GM18868 (cell line): ENCODE measurements at regions not wholly inside any gene's neighbourhood (a gene's known extent, or its start where the extent isn't known, plus 50 kb on each side); places are given as distances from the start of the nearest gene placed in this dataset.
"Not testable (repeated sequence)": the region's sequence is repeated elsewhere in the genome, so short reads cannot be mapped to it uniquely, and the experiment has no call there.

ENCODE experiments used
- ATAC-seq: cut with Tn5 transposase; IDR thresholded peaks from one replicate; pipeline ENCODE4 v1.9.1; 2021; ENCODE audit warnings: mild to moderate bottlenecking, moderate library complexity; ENCODE audit not compliant: unreplicated experiment

DNA sequence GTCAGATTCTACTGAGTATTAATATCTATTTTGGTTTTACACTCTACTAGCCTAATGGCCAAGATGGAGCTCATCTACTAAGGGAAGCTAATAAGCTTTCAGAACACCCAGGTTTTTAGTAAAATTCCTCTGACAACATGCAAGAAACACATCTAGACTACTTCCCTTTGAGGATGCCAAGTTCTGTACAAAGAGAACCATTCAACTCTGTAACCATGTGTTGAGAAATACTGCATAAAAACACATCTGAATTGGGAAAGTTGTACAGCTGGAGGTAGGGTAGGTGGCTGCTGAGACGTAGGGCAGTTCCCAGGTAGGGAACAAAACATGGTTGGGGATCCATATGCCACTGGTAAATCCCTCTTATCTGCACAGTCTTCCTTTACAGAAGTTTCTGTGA is 66.2 kb downstream of the SC5D start:
- ATAC-seq = no peak

DNA sequence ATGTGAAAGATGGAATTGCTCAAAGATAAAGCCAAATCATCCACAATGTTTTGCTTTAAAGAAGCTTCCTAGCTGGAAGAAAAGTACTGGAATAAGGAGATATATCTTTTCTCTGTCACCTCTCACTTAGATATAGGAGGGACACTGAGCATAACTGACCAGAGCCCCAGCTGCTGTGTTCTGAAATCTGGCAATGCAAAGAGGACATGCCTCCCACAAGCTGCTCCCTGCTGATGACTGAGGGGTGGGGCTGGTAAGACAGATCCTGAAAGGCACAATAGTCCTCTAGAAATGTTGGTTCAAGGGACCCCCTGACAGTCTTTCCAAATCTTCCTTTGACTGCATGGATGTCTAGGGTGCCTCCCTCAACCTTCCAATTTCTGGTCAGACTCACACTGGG is 67.0 kb downstream of the SC5D start:
- no peak for ATAC-seq

DNA sequence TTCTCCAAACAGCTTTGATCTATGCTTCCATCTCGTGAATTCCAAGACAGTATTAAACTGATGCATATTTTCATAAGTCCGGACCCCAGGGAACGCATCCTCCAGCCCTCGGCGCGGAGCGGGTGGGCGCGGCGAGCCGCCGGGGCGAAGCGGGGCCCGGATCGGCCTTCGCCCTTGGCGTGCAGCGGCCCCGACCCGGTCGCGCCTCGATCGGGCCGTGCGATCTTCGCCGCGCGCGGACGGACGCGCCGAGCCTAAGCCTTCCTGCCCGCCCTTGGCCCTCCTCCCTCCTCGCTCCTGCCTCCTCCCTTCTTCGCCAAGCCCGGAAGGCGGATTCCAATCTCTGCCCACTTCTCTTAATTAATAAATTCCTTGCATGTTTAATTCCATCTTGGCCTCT is 70.4 kb downstream of the SC5D start:
- not testable (repeated sequence) for ATAC-seq

- no peak for ATAC-seq
These were observed 72.7 kb downstream of the SC5D start for GRCh38 chr11:121365304-121365703.

DNA sequence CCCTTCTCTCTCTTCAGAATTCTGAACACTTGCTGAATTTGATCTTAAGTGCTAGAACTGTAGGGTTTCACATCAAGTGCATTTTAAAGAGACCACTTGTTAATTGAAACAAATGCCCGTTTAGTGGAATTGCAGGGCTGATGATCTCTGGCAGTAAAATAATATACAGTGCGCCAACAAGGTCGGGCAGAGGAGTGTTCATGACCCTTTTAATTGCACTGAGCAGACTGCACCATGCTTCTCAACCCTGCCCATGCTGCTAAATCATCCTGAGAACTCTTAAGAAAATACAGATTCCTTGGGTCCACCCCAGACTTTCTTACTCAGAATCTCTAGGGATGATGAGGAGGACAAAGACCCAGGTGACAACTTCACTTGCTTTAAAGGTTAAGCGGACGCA is 73.5 kb downstream of the SC5D start:
- no peak for ATAC-seq

DNA sequence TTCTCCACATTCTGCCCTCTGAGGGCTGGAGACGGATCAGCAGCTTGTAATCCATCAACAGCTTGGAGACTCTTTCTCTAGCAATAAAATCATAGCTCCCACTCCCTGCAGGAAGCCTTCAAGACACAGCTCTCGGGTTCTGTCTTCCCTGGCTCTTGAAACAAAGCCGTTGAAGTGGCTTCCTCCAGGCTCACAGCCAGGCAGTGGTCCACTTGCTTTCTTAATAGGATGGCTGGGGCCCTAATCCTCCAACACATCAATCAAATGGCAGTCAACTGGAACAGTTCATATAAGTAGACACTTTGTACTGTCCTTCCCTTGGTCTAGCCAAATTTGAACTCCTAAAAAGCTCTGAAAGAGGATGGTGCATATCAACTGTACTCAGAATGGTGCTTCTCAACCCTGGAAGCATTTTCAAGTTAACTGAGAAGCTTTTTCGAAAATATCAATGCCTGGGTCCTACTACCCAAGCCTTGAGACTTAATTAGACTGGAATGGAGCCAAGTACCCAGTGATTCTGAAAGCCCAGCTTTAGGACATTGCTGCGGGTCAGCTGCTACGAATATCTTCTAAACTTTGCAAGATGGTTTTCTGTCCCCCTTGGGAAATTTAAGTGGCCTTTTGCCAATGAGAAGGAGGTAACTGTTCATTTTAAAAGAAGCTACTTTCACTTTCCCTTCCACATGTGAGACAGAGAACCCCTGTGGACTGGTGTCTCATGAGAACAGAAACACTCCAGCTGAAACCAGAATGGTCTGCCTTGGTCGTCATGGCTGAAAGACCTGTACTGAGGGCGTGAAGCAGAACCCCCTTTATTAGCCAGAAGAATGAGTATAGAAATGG is 74.7 kb downstream of the SC5D start:
- peak; percentile 88 for ATAC-seq

- ATAC-seq = no peak
These were observed 75.3 kb downstream of the SC5D start for GRCh38 chr11:121367844-121368225.

GRCh38 chr11:121368364-121369240 is 76.0 kb downstream of the SC5D start:
- no peak for ATAC-seq

DNA sequence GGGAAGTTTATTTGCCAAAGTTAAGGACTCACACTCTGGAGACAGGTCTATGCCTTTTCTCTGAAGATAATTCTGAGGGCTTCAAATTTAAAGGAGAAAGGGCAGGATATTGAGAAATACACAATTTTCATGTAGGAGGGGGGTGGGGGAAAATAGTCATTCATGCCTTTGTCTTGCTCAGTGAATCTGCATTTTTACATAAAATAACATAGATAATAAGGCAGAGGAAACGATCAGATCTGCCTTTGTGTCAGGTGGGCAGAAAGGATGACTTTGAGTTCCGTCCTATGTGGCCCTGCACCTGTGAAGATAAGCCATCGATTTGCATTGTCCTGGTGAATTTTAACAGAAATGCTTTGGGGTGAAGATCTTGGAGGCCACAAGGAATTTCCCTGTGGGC is 76.8 kb downstream of the SC5D start:
- ATAC-seq = no peak

DNA sequence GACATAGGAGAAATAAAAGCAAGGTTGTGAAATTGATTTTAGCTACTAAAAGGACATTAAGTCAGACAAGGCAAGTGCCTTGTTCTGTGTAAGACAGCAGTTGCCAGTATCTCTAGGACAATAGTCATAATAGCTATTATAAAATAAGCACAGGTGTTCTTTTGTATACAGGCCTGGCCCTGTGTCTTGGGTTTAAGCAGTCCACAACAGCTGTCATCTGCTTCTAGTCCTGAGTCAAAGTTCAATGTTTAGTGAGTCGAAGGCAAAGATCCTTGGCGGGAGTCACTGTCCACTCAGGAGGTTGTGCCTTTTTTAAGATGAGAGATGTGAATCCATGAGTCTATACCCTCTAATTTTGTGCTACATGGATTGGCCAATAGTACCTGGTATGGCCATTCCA is 79.5 kb downstream of the SC5D start:
- no peak for ATAC-seq

DNA sequence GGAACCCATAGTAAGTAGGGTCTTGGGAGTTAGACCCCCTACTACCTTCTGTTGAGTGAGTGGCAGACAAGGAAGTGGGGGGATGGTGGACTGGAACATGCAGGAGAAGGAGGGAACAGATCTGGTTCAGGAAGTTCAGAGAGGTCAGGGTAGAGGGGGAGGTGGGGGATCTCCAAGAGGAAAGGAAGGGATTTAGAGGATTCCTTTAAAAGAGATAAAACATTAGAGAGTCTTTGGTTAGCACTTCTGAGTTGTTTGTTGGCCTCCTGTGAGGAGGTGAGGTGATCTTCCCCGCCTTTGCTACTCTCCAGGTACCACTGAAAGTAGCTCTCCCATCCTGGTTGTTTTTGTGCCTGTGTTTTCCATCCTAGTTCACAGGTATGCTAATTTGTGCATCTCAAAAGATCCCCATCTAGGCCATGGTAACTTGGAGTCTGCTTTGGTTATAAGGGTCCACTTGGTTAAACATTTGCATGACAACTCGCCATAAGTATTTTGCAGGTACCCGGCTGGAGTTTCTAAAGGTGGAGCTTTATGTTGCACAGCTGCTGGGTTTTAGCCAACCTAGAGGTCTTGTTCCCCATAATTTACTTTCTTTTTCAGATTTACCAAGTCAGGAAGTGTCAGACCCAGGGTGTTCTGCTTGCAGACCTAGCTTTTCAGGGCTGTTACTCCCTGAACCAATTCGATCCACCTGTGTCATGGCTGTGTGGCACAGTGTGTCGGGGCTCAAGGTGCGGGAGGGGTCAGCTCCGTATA is 79.3 kb upstream of the SORL1 start:
- peak; percentile 76 for ATAC-seq

DNA sequence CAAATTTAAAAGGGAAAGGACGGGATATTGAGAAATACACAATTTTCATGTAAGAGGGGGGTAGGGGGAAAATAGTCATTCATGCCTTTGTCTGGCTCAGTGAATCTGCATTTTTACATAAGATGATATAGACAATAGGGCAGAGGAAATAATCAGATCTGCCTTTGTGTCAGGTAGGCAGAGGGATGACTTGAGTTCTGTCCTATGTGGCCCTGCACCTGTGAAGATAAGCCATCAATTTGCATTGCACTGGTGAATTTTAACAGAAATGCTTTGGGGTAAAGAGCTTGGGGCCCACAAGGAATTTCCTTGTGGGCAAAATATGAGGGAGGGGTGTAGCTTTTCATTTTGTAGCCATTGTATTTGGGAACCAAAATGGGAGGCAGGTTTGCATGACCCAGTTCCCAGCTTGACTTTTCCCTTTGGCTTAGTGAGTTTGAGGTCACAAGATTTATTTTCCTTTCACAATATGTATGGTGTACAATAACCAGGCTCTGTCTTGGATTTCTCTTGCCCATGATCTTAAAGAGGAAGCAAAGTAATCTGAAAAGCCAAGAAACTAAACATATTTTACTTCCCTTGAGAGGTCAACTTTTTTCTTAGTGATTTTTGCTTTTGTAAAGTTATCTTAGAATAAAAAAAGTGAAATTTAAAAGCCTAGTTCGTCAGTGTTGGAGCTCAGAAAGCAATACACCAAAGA is 77.7 kb upstream of the SORL1 start:
- ATAC-seq = no peak

GRCh38 chr11:121376130-121376529 is 76.0 kb upstream of the SORL1 start:
- ATAC-seq = no peak

DNA sequence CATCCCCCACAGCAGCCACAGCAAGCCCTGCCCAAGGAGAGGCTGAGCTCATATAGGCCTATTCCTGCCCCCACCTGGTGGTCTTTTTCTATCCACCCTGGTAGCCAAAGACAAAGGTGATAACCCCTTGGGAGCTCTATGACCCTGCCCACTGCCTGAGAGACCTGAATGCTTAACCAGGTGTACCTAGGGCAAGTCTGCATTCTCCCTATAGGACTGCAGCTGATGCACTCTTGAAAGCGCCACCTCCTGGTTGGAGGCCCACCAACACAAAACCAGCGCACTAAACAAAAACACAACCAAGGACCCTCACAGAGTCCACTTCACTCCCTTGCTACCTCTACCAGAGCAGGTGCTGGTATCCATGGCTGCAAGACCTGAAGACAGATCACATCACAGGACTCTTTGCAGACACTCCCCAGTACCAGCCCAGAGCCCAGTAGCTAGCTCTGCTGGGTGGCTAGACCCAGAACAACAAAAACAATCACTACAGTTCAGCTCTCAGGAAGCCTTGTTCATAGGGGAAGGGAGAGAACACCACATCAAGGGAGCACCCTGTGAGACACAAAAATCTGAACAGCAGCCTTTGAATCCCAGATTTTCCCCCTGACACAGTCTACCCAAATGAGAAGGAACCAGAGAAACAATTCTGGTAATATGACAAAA is 72.8 kb upstream of the SORL1 start:
- not testable (repeated sequence) for ATAC-seq

- no peak for ATAC-seq
These were observed 68.4 kb upstream of the SORL1 start for GRCh38 chr11:121383716-121384115.

- ATAC-seq = no peak
These were observed 66.4 kb upstream of the SORL1 start for GRCh38 chr11:121385688-121386087.
